GM20000 (cell line): ENCODE measurements at regions not wholly inside any gene's neighbourhood (a gene's known extent, or its start where the extent isn't known, plus 50 kb on each side); places are given as distances from the start of the nearest gene placed in this dataset.

Experiments
- DNase-seq: peaks from one replicate; pipeline ENCODE4 v3.0.0; 2012; ENCODE audit warnings: low spot score
- TF ChIP-seq, protein P1 (sequence below): IDR thresholded peaks from 2 replicates; pipeline ENCODE4 v1.5.1; 2012; ENCODE audit warnings: mild to moderate bottlenecking, control low read depth; ENCODE audit errors: extremely low read depth, missing control alignments

DNA sequence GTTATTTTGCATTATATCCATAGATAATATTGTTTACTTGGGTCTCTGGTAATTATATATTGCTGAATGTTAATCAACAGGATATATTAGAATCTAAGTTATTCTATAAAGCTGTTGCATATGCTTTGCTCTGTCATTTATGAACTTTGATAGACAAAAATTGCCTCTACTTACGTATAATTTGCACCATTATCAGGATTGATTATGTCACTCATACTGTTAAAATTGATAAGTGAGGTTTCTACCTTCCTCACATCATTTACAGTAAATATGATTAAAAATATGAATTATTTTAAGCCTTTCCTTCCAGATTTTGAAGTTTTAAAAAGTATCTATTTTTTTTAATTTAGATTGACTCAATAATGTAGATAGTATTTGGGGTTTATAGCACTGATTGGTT is 1540.4 kb upstream of the PRMT6 start:
- TF ChIP-seq, protein P1, sequence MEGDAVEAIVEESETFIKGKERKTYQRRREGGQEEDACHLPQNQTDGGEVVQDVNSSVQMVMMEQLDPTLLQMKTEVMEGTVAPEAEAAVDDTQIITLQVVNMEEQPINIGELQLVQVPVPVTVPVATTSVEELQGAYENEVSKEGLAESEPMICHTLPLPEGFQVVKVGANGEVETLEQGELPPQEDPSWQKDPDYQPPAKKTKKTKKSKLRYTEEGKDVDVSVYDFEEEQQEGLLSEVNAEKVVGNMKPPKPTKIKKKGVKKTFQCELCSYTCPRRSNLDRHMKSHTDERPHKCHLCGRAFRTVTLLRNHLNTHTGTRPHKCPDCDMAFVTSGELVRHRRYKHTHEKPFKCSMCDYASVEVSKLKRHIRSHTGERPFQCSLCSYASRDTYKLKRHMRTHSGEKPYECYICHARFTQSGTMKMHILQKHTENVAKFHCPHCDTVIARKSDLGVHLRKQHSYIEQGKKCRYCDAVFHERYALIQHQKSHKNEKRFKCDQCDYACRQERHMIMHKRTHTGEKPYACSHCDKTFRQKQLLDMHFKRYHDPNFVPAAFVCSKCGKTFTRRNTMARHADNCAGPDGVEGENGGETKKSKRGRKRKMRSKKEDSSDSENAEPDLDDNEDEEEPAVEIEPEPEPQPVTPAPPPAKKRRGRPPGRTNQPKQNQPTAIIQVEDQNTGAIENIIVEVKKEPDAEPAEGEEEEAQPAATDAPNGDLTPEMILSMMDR, result no peak
- DNase-seq, result no peak

DNA sequence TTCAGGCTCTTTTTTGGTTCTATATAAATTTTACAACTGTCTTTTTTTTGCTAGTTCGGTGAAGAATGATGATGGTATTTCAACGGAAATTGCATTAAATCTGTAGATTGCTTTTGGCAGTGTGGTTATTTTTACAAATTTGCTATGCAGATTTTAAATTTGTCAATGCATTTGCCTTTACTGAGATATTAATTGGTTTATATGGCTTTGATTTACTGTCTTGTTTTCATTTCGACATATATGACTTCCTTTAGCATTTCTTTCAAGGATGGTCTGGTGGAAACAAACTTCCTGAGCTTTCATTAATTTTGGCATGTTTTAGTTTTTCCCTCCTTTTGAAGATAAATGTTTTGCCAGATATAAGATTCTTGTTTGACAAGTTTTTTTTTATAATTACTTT is 1522.5 kb upstream of the PRMT6 start:
- TF ChIP-seq, protein P1, result no peak
- DNase-seq, result no peak

DNA sequence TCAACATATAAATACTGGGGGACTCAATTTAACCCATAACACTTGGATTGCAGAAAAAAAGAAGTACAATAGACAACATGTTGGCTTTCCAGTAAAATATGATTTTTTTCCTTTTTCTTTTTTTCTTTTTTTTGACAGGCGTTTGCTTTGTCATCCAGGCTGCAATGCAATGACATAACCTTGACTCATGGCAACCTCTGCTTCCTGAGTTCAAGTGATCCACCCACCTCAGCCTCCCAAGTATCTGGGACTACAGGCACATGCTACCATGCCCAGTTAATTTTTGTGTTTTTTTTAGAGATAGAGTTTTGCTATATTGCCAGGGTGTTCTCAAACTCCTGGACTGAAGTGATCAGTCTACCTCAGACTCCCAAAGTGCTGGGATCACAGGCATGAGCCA is 1512.0 kb upstream of the PRMT6 start:
- TF ChIP-seq, protein P1, result no peak
- DNase-seq, result no peak

DNA sequence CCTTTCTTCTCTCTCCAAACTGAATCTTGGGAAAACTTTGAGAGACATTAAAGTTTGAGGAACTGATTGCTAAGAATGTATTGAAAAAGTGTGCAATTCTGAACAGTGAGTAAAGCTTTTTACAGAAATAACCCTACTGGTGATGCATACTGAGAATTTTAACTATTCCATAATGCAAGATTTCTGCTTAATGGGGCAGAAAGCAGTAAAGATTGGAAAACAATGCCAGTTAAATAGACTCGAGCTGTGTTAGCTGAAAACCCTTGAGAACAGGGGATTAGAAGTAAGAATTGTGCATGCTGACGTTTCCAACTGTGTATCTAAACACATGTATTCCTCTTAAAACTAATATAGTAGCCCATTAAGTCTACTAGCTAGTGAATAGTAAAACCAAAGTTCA is 1500.2 kb upstream of the PRMT6 start:
- DNase-seq, result no peak
- TF ChIP-seq, protein P1, result no peak

DNA sequence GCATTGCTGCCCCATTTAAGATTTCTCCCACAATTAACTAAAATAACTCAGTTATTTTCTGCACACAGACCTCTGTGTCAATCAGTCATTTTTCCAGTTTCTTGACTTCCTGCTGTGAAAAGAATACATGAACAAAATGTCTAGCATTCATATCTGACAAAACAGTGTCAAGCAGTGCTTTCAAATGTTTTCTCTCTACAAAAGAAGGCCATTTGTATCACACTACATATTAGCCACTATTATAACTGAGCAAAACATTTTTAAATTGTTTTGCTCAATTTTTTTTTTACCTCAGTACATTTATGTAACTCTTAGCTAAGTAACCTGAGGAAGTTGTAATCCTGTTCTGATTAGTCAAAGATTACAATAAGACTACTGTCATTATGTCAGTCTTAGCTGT is 1498.5 kb upstream of the PRMT6 start:
- DNase-seq, result no peak
- TF ChIP-seq, protein P1, result no peak

DNA sequence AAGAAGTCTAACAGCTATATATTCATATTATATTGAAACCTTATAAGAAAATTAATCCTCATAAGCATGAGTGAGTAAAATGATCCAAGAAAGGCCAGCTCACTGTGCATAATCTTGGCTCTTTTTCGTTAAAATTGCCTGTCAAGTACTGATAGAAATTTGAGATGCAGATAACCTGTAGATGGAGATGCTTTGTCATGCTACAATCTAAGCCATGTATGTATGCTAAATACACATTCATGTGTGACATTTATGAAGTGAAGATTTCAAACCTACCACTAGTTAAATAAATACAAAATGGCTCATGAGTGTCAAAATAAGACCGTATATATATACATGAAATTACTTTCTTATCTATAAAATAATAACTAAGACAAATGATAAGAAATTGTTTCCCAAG is 1491.5 kb upstream of the PRMT6 start:
- DNase-seq, result no peak
- TF ChIP-seq, protein P1, result no peak

DNA sequence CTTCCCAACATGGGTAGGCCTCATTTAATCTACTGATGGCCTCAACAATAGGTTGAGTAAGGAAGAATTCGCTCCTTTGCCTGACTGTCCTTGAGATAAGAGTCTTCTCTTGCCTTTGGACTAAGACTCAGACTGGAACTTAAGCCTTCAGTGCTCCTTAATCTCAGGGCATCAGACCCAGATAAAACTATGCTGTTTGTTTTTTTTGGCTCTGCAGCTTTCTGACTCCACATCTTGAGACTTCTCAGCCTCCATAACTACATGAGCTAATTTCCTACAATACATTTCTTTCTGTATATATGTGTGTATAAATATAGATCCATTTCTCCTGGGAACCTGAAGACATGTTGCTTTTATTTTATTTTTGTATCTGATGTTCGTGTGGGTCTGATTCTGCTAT is 1470.7 kb upstream of the PRMT6 start:
- TF ChIP-seq, protein P1, result no peak
- DNase-seq, result no peak
